Endothelial cell (in vitro differentiated cells): ENCODE measurements at regions not wholly inside any gene's neighbourhood (a gene's known extent, or its start where the extent isn't known, plus 50 kb on each side); places are given as distances from the start of the nearest gene placed in this dataset.
"Not testable (repeated sequence)": the region's sequence is repeated elsewhere in the genome, so short reads cannot be mapped to it uniquely, and the experiment has no call there.

Source experiments
- DNase-seq: peaks from one replicate; pipeline ENCODE4 v3.0.0; 2021; ENCODE audit warnings: low spot score
- H3K27ac Mint-ChIP-seq: one replicate; pipeline ENCODE4 v1.8.0; 2021; ENCODE audit warnings: mixed read lengths, inconsistent platforms; ENCODE audit not compliant: unreplicated experiment
- H3K27me3 Mint-ChIP-seq: one replicate; pipeline ENCODE4 v1.8.0; 2021; ENCODE audit warnings: mild to moderate bottlenecking, moderate library complexity, mixed read lengths, inconsistent platforms; ENCODE audit not compliant: unreplicated experiment
- H3K36me3 Mint-ChIP-seq: one replicate; pipeline ENCODE4 v1.8.0; 2021; ENCODE audit warnings: mild to moderate bottlenecking, low read depth, mixed read lengths, inconsistent platforms; ENCODE audit not compliant: unreplicated experiment
- H3K4me1 Mint-ChIP-seq: one replicate; pipeline ENCODE4 v1.8.0; 2021; ENCODE audit warnings: mild to moderate bottlenecking, mixed read lengths, inconsistent platforms; ENCODE audit not compliant: unreplicated experiment
- H3K4me3 Mint-ChIP-seq: one replicate; pipeline ENCODE4 v1.8.0; 2021; ENCODE audit warnings: mild to moderate bottlenecking, mixed read lengths, inconsistent platforms; ENCODE audit not compliant: unreplicated experiment
- H3K9me3 Mint-ChIP-seq: one replicate; pipeline ENCODE4 v1.8.0; 2021; ENCODE audit warnings: mixed read lengths, inconsistent platforms; ENCODE audit not compliant: unreplicated experiment
- TF ChIP-seq, protein P1 (sequence below): fragments of 200-600 bp; sonication (generic); IDR thresholded peaks from one replicate; pipeline ENCODE4 v1.5.0; 2021; ENCODE audit warnings: antibody characterized with exemption; ENCODE audit not compliant: unreplicated experiment

DNA sequence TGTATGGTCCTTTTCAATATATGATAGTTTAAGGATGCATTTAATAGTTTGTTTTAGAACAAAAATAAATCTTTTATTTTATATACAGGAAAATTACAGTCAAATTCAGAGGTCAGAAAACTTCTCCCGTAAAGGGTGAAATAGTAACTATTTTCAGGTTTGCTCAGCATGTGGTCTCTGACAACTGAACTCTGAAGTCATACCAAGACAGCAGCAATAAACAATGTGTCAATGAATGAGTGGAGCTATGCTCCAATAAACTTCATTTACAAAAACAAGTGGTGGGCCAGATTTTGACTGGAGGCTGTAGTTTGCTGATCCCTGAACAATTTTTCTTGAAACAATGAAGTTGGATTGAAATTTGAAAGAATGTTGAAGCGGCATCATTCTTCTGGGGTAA, 123.6 kb downstream of the ZNF248 start:
- no peak for DNase-seq
- TF ChIP-seq, protein P1, sequence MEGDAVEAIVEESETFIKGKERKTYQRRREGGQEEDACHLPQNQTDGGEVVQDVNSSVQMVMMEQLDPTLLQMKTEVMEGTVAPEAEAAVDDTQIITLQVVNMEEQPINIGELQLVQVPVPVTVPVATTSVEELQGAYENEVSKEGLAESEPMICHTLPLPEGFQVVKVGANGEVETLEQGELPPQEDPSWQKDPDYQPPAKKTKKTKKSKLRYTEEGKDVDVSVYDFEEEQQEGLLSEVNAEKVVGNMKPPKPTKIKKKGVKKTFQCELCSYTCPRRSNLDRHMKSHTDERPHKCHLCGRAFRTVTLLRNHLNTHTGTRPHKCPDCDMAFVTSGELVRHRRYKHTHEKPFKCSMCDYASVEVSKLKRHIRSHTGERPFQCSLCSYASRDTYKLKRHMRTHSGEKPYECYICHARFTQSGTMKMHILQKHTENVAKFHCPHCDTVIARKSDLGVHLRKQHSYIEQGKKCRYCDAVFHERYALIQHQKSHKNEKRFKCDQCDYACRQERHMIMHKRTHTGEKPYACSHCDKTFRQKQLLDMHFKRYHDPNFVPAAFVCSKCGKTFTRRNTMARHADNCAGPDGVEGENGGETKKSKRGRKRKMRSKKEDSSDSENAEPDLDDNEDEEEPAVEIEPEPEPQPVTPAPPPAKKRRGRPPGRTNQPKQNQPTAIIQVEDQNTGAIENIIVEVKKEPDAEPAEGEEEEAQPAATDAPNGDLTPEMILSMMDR, result no peak
- H3K4me3 Mint-ChIP-seq, result no peak overlapping the region
- H3K4me1 Mint-ChIP-seq, result no peaks in the 10 kb centered on the region
- H3K27me3 Mint-ChIP-seq, result peaks cover 12% of the 10 kb centered on the region
- peaks cover 41% of the 10 kb centered on the region for H3K9me3 Mint-ChIP-seq
- peaks cover 7% of the 10 kb centered on the region for H3K36me3 Mint-ChIP-seq
- H3K27ac Mint-ChIP-seq, result no peak overlapping the region

DNA sequence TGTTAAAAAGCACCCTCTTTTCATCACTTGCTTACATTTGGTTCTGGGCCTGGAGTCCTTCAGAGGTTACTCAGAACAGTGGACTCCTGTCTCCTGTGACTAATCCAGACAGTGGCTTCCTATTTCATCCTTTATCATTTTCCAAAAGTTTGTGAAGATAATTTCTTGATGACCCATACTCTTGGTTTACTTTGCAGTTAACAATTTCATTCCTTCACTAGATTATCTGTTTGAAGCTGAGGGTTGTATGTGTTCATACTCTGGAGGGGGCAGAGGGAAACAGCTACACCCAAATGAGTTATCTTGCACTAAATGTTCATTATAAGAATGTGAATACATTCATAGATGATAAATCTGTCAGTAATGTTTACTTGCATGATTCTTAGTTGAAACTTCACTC, 124.7 kb downstream of the ZNF248 start:
- Mint-ChIP-seq H3K27me3 (peaks cover 6% of the 10 kb centered on the region), H3K9me3 (peaks cover 32% of the 10 kb centered on the region), H3K4me3 (no peak overlapping the region)

DNA sequence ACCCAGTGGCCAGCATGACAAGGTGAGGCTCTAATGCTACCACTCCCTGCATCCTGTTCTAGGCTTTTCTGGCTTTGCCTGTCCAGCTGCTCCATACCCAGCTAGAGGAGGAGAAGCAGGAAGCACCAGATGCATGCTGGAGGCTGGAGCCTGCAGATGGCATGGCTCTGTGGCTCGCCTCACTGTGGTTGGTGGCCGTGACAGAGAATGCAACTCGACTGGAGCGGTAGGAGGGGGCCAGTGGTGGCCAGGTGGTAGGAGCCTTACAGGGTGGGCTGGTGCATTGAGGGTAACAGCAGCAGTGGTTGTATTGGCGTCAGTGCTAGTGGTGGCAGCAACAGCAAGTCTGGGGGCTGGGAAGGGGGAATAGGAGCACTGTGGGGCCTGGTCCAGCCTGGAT, 128.6 kb downstream of the ZNF248 start:
- Mint-ChIP-seq H3K27ac (no peak overlapping the region), H3K9me3 (peaks cover 25% of the 10 kb centered on the region), H3K36me3 (peaks cover 4% of the 10 kb centered on the region), H3K27me3 (peaks cover 9% of the 10 kb centered on the region), H3K4me1 (no peaks in the 10 kb centered on the region), H3K4me3 (no peak overlapping the region)
- TF ChIP-seq, protein P1, result no peak
- no peak for DNase-seq

More for the DNA sequence above, 124.7 kb downstream of the ZNF248 start:
- TF ChIP-seq, protein P1, result no peak
- H3K36me3 Mint-ChIP-seq, result peaks cover 7% of the 10 kb centered on the region
- no peak for DNase-seq
- H3K4me1 Mint-ChIP-seq, result no peaks in the 10 kb centered on the region
- no peak overlapping the region for H3K27ac Mint-ChIP-seq

DNA sequence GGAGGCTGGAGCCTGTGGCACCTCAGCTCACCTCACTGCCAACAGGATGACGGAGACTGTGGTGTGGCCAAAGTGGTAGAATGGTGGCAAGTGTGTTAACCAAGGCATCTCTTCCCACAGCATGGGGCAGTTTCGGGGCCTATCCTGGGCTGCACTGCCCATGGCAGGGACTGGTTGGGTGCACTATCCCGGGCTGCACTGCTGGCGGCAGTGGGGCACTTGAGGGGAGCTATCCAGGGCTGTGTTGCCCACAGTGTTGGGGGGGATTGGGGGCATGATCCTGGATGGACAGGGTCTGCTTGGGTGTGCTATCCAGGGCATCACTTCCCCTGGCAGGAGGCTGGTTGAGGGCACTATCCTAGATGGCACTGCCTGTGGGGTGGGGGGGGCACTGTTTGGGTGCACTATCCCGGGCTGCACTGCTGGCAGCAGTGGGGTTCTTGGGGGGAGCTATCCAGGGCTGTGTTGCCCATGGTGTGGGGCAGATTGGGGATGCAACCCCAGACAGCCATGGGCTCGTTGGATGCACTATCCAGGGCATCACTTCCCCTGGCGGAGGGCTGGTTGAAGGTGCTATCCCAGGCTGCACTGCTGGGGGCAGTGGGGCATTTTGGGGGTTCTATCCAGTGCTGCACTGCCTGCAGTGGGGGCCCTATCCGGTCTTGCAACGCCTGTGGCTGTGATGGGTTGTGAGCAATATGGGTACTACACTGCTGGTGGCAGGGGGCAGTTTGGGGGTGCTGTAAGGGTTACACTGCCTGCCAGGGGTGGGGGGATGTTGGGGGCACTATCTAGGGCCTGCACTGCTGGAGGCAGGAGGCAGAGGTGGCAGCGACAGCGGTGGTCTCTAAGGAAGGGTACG, 129.7 kb downstream of the ZNF248 start:
- H3K9me3 Mint-ChIP-seq, result peaks cover 22% of the 10 kb centered on the region
- H3K27ac Mint-ChIP-seq, result no peak overlapping the region
- DNase-seq, result no peak
- no peak overlapping the region for H3K4me3 Mint-ChIP-seq
- TF ChIP-seq, protein P1, result no peak
- peaks cover 9% of the 10 kb centered on the region for H3K27me3 Mint-ChIP-seq
- no peaks in the 10 kb centered on the region for H3K4me1 Mint-ChIP-seq
- peaks cover 4% of the 10 kb centered on the region for H3K36me3 Mint-ChIP-seq

DNA sequence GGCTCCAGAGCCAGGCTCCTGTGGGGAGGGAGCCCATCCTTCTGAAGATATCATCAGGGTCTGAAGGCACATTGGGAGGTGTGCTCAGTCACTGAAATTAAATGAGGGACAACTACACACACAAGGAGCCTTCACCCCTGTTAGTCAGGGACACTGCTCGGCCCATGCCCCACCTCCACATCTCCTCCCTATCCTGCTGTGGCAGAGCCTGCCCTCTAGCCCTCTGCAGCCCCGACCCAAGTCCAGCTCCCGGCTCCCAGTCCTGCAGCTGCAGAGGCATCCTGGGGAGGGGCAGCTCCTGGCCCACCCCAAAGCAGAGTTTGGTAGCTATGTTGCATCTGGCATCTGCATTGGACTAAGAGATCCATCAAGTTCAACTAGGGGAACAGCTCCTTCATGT, 136.3 kb downstream of the ZNF248 start:
- peaks cover 4% of the 10 kb centered on the region for H3K36me3 Mint-ChIP-seq
- H3K9me3 Mint-ChIP-seq, result peaks cover 17% of the 10 kb centered on the region
- H3K4me1 Mint-ChIP-seq, result no peaks in the 10 kb centered on the region
- no peak overlapping the region for H3K27ac Mint-ChIP-seq
- TF ChIP-seq, protein P1, result no peak
- no peak overlapping the region for H3K4me3 Mint-ChIP-seq
- H3K27me3 Mint-ChIP-seq, result peaks cover 6% of the 10 kb centered on the region
- DNase-seq, result no peak

DNA sequence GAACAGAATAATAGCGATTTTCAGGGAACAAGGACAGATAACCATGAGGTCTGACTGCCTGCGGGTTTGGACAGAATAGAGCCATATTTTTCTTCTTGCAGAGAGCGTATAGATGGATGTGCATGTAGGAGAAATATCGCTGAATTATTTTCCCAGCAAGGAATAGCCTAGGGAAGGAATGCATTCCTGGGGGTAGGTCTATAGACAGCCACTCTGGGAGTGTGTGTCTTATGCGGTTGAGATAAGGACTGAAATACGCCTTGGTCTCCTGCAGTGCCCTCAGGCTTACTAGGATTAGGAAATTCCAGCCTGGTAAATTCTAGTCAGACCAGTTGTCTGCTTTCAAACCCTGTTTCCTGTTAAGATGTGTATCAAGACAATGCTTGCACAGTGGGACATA, 139.3 kb downstream of the ZNF248 start:
- H3K4me1 Mint-ChIP-seq, DNase-seq, H3K27me3 Mint-ChIP-seq, H3K36me3 Mint-ChIP-seq, H3K4me3 Mint-ChIP-seq, H3K27ac Mint-ChIP-seq: not testable (repeated sequence)
- peaks cover 14% of the 10 kb centered on the region for H3K9me3 Mint-ChIP-seq
